ENCODE measurements at regions not wholly inside any gene's neighbourhood (a gene's known extent, or its start where the extent isn't known, plus 50 kb on each side); places are given as distances from the start of the nearest gene placed in this dataset.

GRCh38 chr18:2316751-2317696 is 254.3 kb downstream of the METTL4 start:
- Histone ChIP-seq H3K27ac (replicated peaks) (no peak overlapping the region), H3K27me3 (ENCODE audit: insufficient read depth, poor library complexity, severe bottlenecking) (no peaks in the 10 kb centered on the region), H3K4me3 (replicated peaks; ENCODE audit: insufficient read depth, low read length) (no peak overlapping the region)
- DNase-seq (ENCODE audit: low read depth in 1 of 2, low spot score in 1 of 2), result no peak
- TF ChIP-seq POLR2AphosphoS5 (IDR thresholded peaks at IDR 0.05; ENCODE audit: low read depth), result no peak
- no peak for TF ChIP-seq SPI1 (IDR thresholded peaks at IDR 0.05; ENCODE audit: borderline replicate concordance, low read depth)
- TF ChIP-seq GABPA (IDR thresholded peaks at IDR 0.05; ENCODE audit: low read depth), result no peak
- no peak for TF ChIP-seq REST (IDR thresholded peaks at IDR 0.05; ENCODE audit: insufficient replicate concordance, low read depth)
- no peak for TF ChIP-seq CTCF (IDR thresholded peaks at IDR 0.05; ENCODE audit: insufficient read depth, low read length)

- no peak overlapping the region for H3K27ac ChIP-seq (replicated peaks)
- H3K27me3 ChIP-seq (ENCODE audit: insufficient read depth, poor library complexity, severe bottlenecking), result no peaks in the 10 kb centered on the region
- no peak for TF ChIP-seq CTCF (IDR thresholded peaks at IDR 0.05; ENCODE audit: insufficient read depth, low read length)
- TF ChIP-seq SPI1 (IDR thresholded peaks at IDR 0.05; ENCODE audit: borderline replicate concordance, low read depth), result no peak
- no peak for TF ChIP-seq GABPA (IDR thresholded peaks at IDR 0.05; ENCODE audit: low read depth)
- no peak for TF ChIP-seq POLR2AphosphoS5 (IDR thresholded peaks at IDR 0.05; ENCODE audit: low read depth)
- no peak for TF ChIP-seq REST (IDR thresholded peaks at IDR 0.05; ENCODE audit: insufficient replicate concordance, low read depth)
- no peak overlapping the region for H3K4me3 ChIP-seq (replicated peaks; ENCODE audit: insufficient read depth, low read length)
- no peak for DNase-seq (ENCODE audit: low read depth in 1 of 2, low spot score in 1 of 2)
These were observed 246.8 kb downstream of the METTL4 start for GRCh38 chr18:2324459-2324858.

GRCh38 chr18:2325308-2325849 is 245.9 kb downstream of the METTL4 start:
- no peak for TF ChIP-seq REST (IDR thresholded peaks at IDR 0.05; ENCODE audit: insufficient replicate concordance, low read depth)
- no peak for TF ChIP-seq CTCF (IDR thresholded peaks at IDR 0.05; ENCODE audit: insufficient read depth, low read length)
- TF ChIP-seq SPI1 (IDR thresholded peaks at IDR 0.05; ENCODE audit: borderline replicate concordance, low read depth), result no peak
- no peak for TF ChIP-seq POLR2AphosphoS5 (IDR thresholded peaks at IDR 0.05; ENCODE audit: low read depth)
- TF ChIP-seq GABPA (IDR thresholded peaks at IDR 0.05; ENCODE audit: low read depth), result no peak
- no peak for DNase-seq (ENCODE audit: low read depth in 1 of 2, low spot score in 1 of 2)
- no peaks in the 10 kb centered on the region for H3K27me3 ChIP-seq (ENCODE audit: insufficient read depth, poor library complexity, severe bottlenecking)
- H3K4me3 ChIP-seq (replicated peaks; ENCODE audit: insufficient read depth, low read length), result no peak overlapping the region
- no peak overlapping the region for H3K27ac ChIP-seq (replicated peaks)

Measured in HL-60 (cell line).